NCI-H2107 treated with DMSO at 0.1 percent for 48 hours (cell line): ENCODE measurements at regions not wholly inside any gene's neighbourhood (a gene's known extent, or its start where the extent isn't known, plus 50 kb on each side); places are given as distances from the start of the nearest gene placed in this dataset.

Experiments used
- DNase-seq: peaks from one replicate; lab custom pipeline; 2025; ENCODE audit not compliant: unreplicated experiment; lab: John Stamatoyannopoulos, UW

- DNase-seq, result no peak
Measured at GRCh38 chr13:47135800-47136503, 239.1 kb upstream of the HTR2A start.

DNA sequence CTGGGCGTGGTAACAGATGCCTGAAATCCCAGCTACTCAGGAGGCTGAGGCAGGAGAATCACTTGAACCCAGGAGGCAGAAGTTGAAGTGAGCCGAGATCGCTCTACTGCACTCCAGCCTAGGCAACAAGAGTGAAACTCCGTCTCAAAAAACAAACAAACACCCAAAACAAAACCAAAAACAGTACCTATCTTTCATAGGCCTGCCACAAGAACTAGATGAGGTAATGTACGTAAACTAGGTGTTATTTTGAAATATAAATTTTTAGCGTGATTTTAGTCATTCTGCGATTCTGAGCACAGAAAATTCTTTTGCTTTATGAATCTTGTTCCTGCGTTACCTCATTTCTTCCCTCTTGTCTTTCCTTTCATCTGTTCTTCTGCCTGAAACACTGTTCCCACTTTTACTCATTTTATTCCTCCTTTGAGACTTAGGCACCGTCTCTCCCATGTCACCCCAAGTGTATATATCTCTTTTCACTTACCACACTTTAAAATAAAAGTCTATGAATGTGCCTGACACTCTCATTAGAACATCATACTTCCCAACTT, 238.2 kb upstream of the HTR2A start:
- no peak for DNase-seq

DNA sequence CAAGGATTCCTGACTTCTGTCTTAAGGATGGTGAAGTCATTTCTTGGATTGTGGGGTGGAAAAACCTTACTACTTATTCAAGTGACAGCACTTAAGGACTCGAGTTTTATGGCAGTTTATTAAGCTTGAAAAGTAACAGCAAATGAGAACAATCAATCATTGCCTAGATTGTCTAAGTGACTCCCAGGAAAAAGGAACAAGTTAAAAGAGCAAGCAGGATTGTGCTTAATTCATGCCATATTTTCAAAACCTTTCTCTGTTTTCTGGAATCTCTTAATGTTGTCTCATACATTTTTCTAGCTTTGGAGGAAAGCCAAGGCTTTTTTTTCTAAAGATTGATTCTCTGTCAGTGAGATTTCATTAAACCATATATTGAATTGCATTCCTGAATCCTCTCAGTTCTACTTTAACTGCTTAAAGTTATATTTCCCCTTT, 236.2 kb upstream of the HTR2A start:
- DNase-seq, result no peak

- DNase-seq, result no peak
Measured at GRCh38 chr13:47129461-47129860, 232.6 kb upstream of the HTR2A start.

DNA sequence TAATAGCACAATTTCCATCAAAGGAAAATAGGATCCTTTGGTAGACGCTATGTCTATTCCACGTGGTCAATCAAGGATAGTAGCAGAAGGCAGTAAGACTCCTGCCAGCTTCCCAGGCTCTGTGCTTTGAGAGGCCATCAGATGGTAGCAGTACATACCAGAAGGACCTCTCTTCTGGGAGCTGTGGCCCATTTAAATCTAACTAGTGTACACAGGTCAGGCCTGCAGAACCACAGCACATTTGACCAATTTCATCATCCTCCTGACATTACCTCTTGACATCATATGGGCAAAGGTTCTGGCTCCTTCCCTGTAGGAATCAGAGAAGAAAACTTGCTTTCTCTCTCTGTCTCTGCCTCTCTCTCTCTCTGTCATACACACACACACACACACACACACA, 229.6 kb upstream of the HTR2A start:
- no peak for DNase-seq

- no peak for DNase-seq
Measured at GRCh38 chr13:47121092-47121763, 224.4 kb upstream of the HTR2A start.

GRCh38 chr13:47120282-47120681, 223.4 kb upstream of the HTR2A start:
- no peak for DNase-seq

DNA sequence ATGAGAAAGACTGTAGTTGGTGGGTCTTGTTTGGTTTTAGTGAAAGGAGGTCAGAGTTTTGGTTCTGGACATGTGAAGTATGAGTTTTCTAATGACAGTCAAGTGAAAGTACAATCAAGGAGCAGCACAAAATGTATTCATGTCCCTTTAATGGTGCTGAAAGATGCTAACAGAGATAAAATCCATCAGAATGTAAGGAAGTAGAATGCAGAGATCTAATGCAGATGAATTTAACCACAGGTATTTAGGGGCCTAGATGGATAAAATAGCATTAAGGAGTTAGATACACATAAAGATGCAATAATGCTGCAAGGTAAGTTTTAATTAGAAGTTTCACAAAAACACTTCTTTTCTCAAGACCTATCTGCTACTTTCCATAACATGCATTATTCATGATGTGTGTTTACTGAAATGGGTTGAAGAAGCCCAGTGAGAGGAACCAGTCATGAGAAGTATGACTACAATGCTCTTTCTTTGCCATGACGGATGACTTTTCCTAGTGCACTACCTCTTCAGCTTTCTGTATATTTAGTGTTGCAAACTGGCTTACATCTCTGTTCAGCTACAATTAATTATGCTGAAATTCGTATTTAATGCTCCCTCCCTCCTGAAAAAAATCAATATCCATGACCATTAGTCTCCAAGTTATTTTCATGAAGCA, 222.9 kb upstream of the HTR2A start:
- DNase-seq, result no peak

GRCh38 chr13:47117268-47117667, 220.4 kb upstream of the HTR2A start:
- DNase-seq, result no peak

DNA sequence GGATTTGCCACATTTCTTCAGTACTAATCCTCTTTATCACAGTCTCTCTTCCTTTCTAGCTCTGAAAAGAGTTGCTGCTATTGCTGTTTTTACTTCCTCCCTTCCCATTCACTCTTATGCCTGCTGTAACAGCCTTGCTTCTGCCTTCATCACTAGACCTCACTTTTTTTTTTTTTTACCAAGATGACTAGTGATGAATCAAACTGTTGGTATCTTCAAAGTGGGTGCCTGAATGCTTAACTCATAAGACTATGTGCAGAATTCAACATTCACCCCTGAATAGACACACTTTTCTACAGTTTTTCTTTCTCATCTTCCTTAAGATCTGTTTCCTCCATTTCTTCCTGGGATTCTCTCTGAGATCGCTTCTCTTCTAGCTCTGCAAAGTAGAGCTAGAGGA, 217.2 kb upstream of the HTR2A start:
- no peak for DNase-seq

GRCh38 chr13:47112903-47113299, 216.0 kb upstream of the HTR2A start:
- DNase-seq, result no peak

DNA sequence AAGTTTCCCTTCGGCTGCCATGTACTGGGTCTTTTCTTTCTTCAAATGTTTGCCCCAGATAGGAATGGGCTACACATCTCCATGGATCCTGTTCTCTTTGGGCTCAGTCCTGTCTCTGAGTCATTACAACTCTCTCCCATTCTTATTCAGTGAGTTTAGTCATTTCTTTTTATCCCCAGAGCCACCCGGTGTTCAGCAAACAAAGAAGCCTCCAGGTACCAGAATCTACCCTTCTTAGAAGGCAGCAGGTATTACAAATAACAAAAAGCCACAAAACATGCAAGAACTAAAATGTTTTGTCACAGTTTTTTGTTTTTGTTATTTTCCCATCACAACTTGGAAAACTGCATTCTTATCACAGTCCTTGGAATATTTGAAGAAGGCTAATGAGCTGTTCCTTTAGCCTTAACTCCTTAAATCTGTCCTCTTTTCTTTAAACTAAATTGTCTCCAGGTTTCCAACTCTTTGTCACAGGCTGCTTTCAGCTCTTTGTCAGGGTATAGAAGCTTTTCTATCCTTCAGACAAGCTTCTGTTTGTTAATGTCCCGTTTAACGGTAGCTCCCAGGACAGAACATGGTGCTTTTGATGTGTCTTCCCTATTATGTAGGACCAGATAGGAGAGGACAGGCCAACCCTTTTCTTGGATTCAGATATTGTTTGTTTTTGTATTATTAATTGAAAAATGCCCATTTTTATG, 215.5 kb upstream of the HTR2A start:
- no peak for DNase-seq

DNA sequence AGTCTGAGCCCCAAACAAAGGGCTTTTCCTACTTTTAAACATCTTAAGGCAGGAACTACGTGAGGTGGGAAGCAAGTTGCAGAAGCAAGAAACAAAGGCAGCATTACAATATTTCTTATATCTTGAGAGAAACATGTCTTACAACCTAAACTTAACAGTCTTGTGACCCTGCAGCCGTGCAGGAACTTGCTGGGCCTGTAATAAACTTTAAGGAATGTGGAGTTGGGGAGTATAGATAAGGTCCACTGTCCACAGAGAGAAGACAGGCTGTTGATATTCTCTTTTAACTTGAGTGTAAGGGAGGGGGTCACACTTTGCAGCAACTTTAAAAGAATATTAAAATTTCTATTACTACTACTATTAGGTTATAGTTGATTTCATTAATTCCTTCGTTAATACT, 214.6 kb upstream of the HTR2A start:
- DNase-seq, result no peak

DNA sequence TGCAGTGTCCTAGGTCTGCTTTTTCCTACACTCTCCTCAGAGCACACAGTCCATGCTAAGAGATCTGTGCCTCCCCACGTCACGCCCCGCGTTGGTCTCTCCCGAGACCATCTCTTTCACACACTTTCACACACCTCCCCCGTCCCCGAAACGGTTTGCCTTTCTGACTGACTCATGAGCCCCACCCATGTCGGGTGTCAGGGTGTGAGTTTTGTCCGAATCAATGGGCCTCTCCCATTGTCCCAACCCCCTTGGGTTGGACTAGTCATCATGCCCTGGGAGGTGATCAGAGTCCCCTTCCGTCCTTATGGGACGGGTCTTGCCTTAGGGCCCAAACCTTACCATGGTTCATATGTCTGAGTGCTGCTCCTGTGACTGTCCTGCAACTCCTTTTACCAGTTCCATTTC, 214.0 kb upstream of the HTR2A start:
- DNase-seq, result no peak

- DNase-seq, result no peak
Measured at GRCh38 chr13:47110141-47110540, 213.3 kb upstream of the HTR2A start.

GRCh38 chr13:47109028-47109427, 212.2 kb upstream of the HTR2A start:
- no peak for DNase-seq

- no peak for DNase-seq
Measured at GRCh38 chr13:47100214-47100853, 203.5 kb upstream of the HTR2A start.

DNA sequence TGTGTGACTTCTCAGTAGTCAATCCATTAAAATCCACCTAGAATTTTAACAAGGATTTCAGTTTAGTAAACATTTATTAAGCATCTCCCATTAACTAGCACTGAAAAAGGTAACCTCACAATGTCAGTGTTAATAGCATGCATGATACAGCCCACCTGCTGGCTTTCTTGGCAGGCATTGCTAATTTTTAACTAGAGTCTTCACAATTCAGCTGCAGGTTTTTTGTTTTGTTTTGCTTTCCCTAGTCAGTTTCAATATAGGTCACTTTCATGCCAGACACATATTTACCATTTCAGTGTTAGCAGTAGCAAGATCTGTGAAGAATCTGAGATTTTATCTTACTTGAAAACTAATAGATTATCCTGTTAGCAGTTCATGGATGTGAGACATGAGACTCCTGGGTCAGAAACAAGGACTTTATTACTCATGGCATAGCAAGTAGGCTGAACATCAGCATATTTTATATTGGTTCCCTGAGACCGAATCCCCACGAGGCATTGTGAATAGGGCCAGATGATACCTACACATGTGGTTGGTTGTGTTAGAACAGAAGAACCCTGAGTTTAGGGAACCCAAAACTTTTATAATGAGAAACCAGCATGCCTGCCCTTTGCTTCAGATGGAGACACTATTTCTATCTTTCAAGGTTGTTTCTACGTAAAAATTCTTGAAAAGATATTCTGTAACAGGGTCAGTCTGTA, 198.0 kb upstream of the HTR2A start:
- DNase-seq, result no peak

GRCh38 chr13:47092202-47092601, 195.3 kb upstream of the HTR2A start:
- DNase-seq, result no peak

- no peak for DNase-seq
Measured at GRCh38 chr13:47087841-47088240, 191.0 kb upstream of the HTR2A start.
